ENCODE measurements at regions not wholly inside any gene's neighbourhood (a gene's known extent, or its start where the extent isn't known, plus 50 kb on each side); places are given as distances from the start of the nearest gene placed in this dataset.

GRCh38 chr7:109318136-109318535 is 748.5 kb downstream of the DNAJB9 start:
- TF ChIP-seq CTCF (IDR thresholded peaks at IDR 0.05; ENCODE audit: low read depth, low read length, missing control alignments), result no peak
- H3K36me3 ChIP-seq (replicated peaks), result no peaks in the 10 kb centered on the region
- DNase-seq, result no peak
- H3K27me3 ChIP-seq (replicated peaks), result no peaks in the 10 kb centered on the region
- no peak overlapping the region for H3K4me3 ChIP-seq (ENCODE audit: low read depth, low read length)
- H3K27ac ChIP-seq, result no peak overlapping the region
- in situ Hi-C loops (cut with HindIII; ENCODE audit: low pct_ligation_motif_present, low sequenced_read_pairs), result no loop called here

GRCh38 chr7:109322833-109323232 is 753.2 kb downstream of the DNAJB9 start:
- no peaks in the 10 kb centered on the region for H3K27me3 ChIP-seq (replicated peaks)
- H3K27ac ChIP-seq, result no peak overlapping the region
- in situ Hi-C loops (cut with HindIII; ENCODE audit: low pct_ligation_motif_present, low sequenced_read_pairs), result no loop called here
- no peak for TF ChIP-seq CTCF (IDR thresholded peaks at IDR 0.05; ENCODE audit: low read depth, low read length, missing control alignments)
- DNase-seq, result no peak
- no peak overlapping the region for H3K4me3 ChIP-seq (ENCODE audit: low read depth, low read length)
- H3K36me3 ChIP-seq (replicated peaks), result no peaks in the 10 kb centered on the region

GRCh38 chr7:109331423-109331822 is 761.7 kb downstream of the DNAJB9 start:
- no peak for DNase-seq
- in situ Hi-C loops (cut with HindIII; ENCODE audit: low pct_ligation_motif_present, low sequenced_read_pairs), result no loop called here
- Histone ChIP-seq H3K36me3 (replicated peaks) (no peaks in the 10 kb centered on the region), H3K27ac (no peak overlapping the region), H3K27me3 (replicated peaks) (no peaks in the 10 kb centered on the region), H3K4me3 (ENCODE audit: low read depth, low read length) (no peak overlapping the region)
- TF ChIP-seq CTCF (IDR thresholded peaks at IDR 0.05; ENCODE audit: low read depth, low read length, missing control alignments), result no peak

- no peaks in the 10 kb centered on the region for H3K27me3 ChIP-seq (replicated peaks)
- no peaks in the 10 kb centered on the region for H3K36me3 ChIP-seq (replicated peaks)
- no peak for DNase-seq
- in situ Hi-C loops (cut with HindIII; ENCODE audit: low pct_ligation_motif_present, low sequenced_read_pairs), result no loop called here
- no peak for TF ChIP-seq CTCF (IDR thresholded peaks at IDR 0.05; ENCODE audit: low read depth, low read length, missing control alignments)
- H3K4me3 ChIP-seq (ENCODE audit: low read depth, low read length), result no peak overlapping the region
- no peak overlapping the region for H3K27ac ChIP-seq
Observed at GRCh38 chr7:109335951-109336350, 766.3 kb downstream of the DNAJB9 start.

DNA sequence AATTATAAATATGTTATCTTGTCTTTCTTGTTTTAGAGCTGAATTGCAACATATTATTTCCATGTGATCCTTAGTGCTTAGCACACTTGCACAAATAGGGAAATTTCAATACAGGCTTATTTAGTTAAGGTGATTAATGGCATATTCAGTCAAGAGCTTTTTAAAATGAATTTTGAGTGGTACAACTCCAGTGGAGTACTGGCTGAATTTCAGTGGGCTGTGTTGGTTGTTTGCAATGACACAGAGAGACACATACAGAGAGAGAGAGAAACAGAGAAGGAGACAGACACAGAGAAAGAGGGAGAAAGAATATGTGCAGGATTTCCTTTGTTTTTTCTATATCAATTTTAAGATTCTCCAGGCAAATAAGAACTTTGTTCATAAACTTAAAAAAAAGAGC is 766.9 kb downstream of the DNAJB9 start:
- no peak for TF ChIP-seq CTCF (IDR thresholded peaks at IDR 0.05; ENCODE audit: low read depth, low read length, missing control alignments)
- in situ Hi-C loops (cut with HindIII; ENCODE audit: low pct_ligation_motif_present, low sequenced_read_pairs), result no loop called here

DNA sequence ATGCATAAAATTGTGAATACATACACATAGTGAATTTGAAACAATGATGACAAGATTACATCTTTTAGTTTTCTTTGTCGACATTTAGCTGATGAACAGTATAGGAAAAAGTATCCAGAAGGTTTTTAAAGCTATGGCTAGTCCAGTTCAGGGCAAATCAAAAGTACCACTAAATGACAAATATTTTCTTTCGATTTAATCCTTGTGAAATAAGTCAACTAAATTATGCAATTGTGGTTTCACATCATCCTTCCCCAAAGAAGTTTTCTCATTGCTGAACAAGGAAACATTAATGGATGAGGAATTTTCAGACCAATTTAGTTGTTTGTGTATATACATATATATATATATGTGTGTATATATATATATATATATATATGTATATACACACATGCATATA is 774.0 kb downstream of the DNAJB9 start:
- Histone ChIP-seq H3K27ac (no peak overlapping the region), H3K4me3 (ENCODE audit: low read depth, low read length) (no peak overlapping the region), H3K36me3 (replicated peaks) (no peaks in the 10 kb centered on the region), H3K27me3 (replicated peaks) (no peaks in the 10 kb centered on the region)
- DNase-seq, result no peak
- in situ Hi-C loops (cut with HindIII; ENCODE audit: low pct_ligation_motif_present, low sequenced_read_pairs), result no loop called here
- no peak for TF ChIP-seq CTCF (IDR thresholded peaks at IDR 0.05; ENCODE audit: low read depth, low read length, missing control alignments)

More for the DNA sequence above, 766.9 kb downstream of the DNAJB9 start:
- Histone ChIP-seq H3K36me3 (replicated peaks) (no peaks in the 10 kb centered on the region), H3K4me3 (ENCODE audit: low read depth, low read length) (no peak overlapping the region), H3K27ac (no peak overlapping the region), H3K27me3 (replicated peaks) (no peaks in the 10 kb centered on the region)
- DNase-seq, result no peak
